ENCODE measurements at regions not wholly inside any gene's neighbourhood (a gene's known extent, or its start where the extent isn't known, plus 50 kb on each side); places are given as distances from the start of the nearest gene placed in this dataset.

GRCh38 chr2:104402825-104403224 lies 451.1 kb upstream of the POU3F3 start:
- Histone ChIP-seq H3K9ac (ENCODE audit: low read depth, low read length) (no peak overlapping the region), H4K20me1 (ENCODE audit: insufficient read depth, low read length) (no peaks in the 10 kb centered on the region), H3K4me1 (ENCODE audit: insufficient read depth, low read length) (no peaks in the 10 kb centered on the region), H3K9me3 (ENCODE audit: insufficient read depth, low read length, severe bottlenecking) (no peaks in the 10 kb centered on the region), H3K36me3 (ENCODE audit: insufficient read depth, low read length) (no peaks in the 10 kb centered on the region), H3K27ac (ENCODE audit: low read length) (no peak overlapping the region), H3K4me2 (ENCODE audit: insufficient read depth, low read length) (no peak overlapping the region), H3K27me3 (ENCODE audit: insufficient read depth, low read length, poor library complexity) (no peaks in the 10 kb centered on the region), H3K4me3 (ENCODE audit: low read depth in 1 of 2, low read length in 2 of 2) (no peak overlapping the region), H3K79me2 (ENCODE audit: insufficient read depth, low read length) (no peaks in the 10 kb centered on the region), H2AFZ (ENCODE audit: low read depth, low read length) (no peak overlapping the region)
- DNase-seq (no peak), ATAC-seq (ENCODE audit: insufficient read depth, low read depth) (no peak)
- TF ChIP-seq CTCF (IDR thresholded peaks at IDR 0.05; ENCODE audit: borderline replicate concordance, extremely low read depth, low read length, poor library complexity, severe bottlenecking) = no peak
- no peak for TF ChIP-seq EZH2 (IDR thresholded peaks at IDR 0.05; ENCODE audit: borderline replicate concordance, low read depth, low read length, severe bottlenecking)

GRCh38 chr2:104404526-104404925 lies 449.4 kb upstream of the POU3F3 start:
- ATAC-seq (ENCODE audit: insufficient read depth, low read depth) = no peak
- H3K4me2 ChIP-seq (ENCODE audit: insufficient read depth, low read length) = no peak overlapping the region
- H3K27me3 ChIP-seq (ENCODE audit: insufficient read depth, low read length, poor library complexity) = no peaks in the 10 kb centered on the region
- H3K9me3 ChIP-seq (ENCODE audit: insufficient read depth, low read length, severe bottlenecking) = no peaks in the 10 kb centered on the region
- no peaks in the 10 kb centered on the region for H3K4me1 ChIP-seq (ENCODE audit: insufficient read depth, low read length)
- DNase-seq = no peak
- H2AFZ ChIP-seq (ENCODE audit: low read depth, low read length) = no peak overlapping the region
- no peak overlapping the region for H3K27ac ChIP-seq (ENCODE audit: low read length)
- TF ChIP-seq CTCF (IDR thresholded peaks at IDR 0.05; ENCODE audit: borderline replicate concordance, extremely low read depth, low read length, poor library complexity, severe bottlenecking) (no peak), EZH2 (IDR thresholded peaks at IDR 0.05; ENCODE audit: borderline replicate concordance, low read depth, low read length, severe bottlenecking) (no peak)
- H3K4me3 ChIP-seq (ENCODE audit: low read depth in 1 of 2, low read length in 2 of 2) = no peak overlapping the region
- H4K20me1 ChIP-seq (ENCODE audit: insufficient read depth, low read length) = no peaks in the 10 kb centered on the region
- no peaks in the 10 kb centered on the region for H3K36me3 ChIP-seq (ENCODE audit: insufficient read depth, low read length)
- H3K9ac ChIP-seq (ENCODE audit: low read depth, low read length) = no peak overlapping the region
- no peaks in the 10 kb centered on the region for H3K79me2 ChIP-seq (ENCODE audit: insufficient read depth, low read length)

- DNase-seq (no peak), ATAC-seq (ENCODE audit: insufficient read depth, low read depth) (no peak)
- Histone ChIP-seq H3K27me3 (ENCODE audit: insufficient read depth, low read length, poor library complexity) (no peaks in the 10 kb centered on the region), H3K79me2 (ENCODE audit: insufficient read depth, low read length) (no peaks in the 10 kb centered on the region), H3K4me2 (ENCODE audit: insufficient read depth, low read length) (no peak overlapping the region), H3K9ac (ENCODE audit: low read depth, low read length) (no peak overlapping the region), H4K20me1 (ENCODE audit: insufficient read depth, low read length) (no peaks in the 10 kb centered on the region), H3K27ac (ENCODE audit: low read length) (no peak overlapping the region), H3K9me3 (ENCODE audit: insufficient read depth, low read length, severe bottlenecking) (no peaks in the 10 kb centered on the region), H3K4me3 (ENCODE audit: low read depth in 1 of 2, low read length in 2 of 2) (no peak overlapping the region), H3K4me1 (ENCODE audit: insufficient read depth, low read length) (no peaks in the 10 kb centered on the region), H3K36me3 (ENCODE audit: insufficient read depth, low read length) (no peaks in the 10 kb centered on the region), H2AFZ (ENCODE audit: low read depth, low read length) (no peak overlapping the region)
- no peak for TF ChIP-seq CTCF (IDR thresholded peaks at IDR 0.05; ENCODE audit: borderline replicate concordance, extremely low read depth, low read length, poor library complexity, severe bottlenecking)
- no peak for TF ChIP-seq EZH2 (IDR thresholded peaks at IDR 0.05; ENCODE audit: borderline replicate concordance, low read depth, low read length, severe bottlenecking)
Measured at GRCh38 chr2:104405623-104406022, 448.3 kb upstream of the POU3F3 start.

GRCh38 chr2:104406261-104406726 lies 447.6 kb upstream of the POU3F3 start:
- Histone ChIP-seq H3K9ac (ENCODE audit: low read depth, low read length) (no peak overlapping the region), H3K27me3 (ENCODE audit: insufficient read depth, low read length, poor library complexity) (no peaks in the 10 kb centered on the region), H4K20me1 (ENCODE audit: insufficient read depth, low read length) (no peaks in the 10 kb centered on the region), H3K9me3 (ENCODE audit: insufficient read depth, low read length, severe bottlenecking) (no peaks in the 10 kb centered on the region), H3K4me3 (ENCODE audit: low read depth in 1 of 2, low read length in 2 of 2) (no peak overlapping the region), H2AFZ (ENCODE audit: low read depth, low read length) (no peak overlapping the region), H3K4me2 (ENCODE audit: insufficient read depth, low read length) (no peak overlapping the region), H3K79me2 (ENCODE audit: insufficient read depth, low read length) (no peaks in the 10 kb centered on the region), H3K4me1 (ENCODE audit: insufficient read depth, low read length) (no peaks in the 10 kb centered on the region), H3K27ac (ENCODE audit: low read length) (no peak overlapping the region), H3K36me3 (ENCODE audit: insufficient read depth, low read length) (no peaks in the 10 kb centered on the region)
- DNase-seq (no peak), ATAC-seq (ENCODE audit: insufficient read depth, low read depth) (no peak)
- TF ChIP-seq CTCF (IDR thresholded peaks at IDR 0.05; ENCODE audit: borderline replicate concordance, extremely low read depth, low read length, poor library complexity, severe bottlenecking) (no peak), EZH2 (IDR thresholded peaks at IDR 0.05; ENCODE audit: borderline replicate concordance, low read depth, low read length, severe bottlenecking) (no peak)
